T-helper 1 cell (primary cell): ENCODE measurements at regions not wholly inside any gene's neighbourhood (a gene's known extent, or its start where the extent isn't known, plus 50 kb on each side); places are given as distances from the start of the nearest gene placed in this dataset.
A peak's percentile ranks its signal among the peaks of the same experiment; 100 is the strongest.

Experiments
- DNase-seq, 5 donors: peaks; one replicate each; pipeline ENCODE4 v3.0.0-alpha.2; 2012 to 2020

GRCh38 chr10:111837086-111837485 lies 346.5 kb downstream of the GPAM start:
- DNase-seq: no peak

- no peak for DNase-seq
Observed at GRCh38 chr10:111837985-111838384, 345.6 kb downstream of the GPAM start.

DNA sequence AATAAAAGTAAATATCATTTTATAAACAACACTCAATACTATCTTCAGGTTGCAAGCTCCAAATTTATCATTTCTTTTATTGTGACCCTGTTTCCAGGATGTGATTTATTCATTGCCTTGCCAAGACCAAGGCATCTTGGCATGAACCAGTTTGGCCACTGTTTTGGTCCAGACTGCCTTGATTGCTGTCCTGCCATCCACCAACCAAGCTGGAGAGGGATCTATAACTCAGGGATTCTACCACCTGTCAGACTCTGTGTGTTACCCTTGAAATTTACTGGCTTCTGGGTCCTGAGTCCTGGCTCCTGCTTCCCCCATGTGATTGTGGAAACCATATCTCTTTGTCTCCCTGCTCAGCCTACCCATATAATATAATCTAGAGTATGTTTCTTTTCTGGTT lies 343.0 kb downstream of the GPAM start:
- DNase-seq: no peak

GRCh38 chr10:111852801-111853200 lies 330.8 kb downstream of the GPAM start:
- DNase-seq: no peak

GRCh38 chr10:111856631-111857030 lies 326.9 kb downstream of the GPAM start:
- DNase-seq: no peak

DNA sequence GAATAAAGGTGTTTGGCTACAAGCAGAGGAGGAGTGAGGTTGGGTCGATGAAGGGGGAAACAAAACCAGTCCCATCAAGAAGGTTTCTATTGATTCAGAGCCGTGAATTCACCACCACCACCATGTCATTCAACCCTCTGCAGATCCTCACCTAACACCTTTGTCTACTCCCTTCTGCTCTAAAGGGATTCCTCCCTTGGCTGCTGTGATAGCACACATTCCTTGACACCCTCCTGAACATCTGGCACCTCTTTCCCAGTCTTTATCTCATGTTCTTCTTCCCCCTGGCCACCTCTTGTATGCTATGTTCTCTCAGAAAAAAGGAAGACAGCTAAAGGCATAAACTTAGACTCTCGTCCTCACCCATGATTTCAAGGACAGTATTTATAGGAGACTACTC lies 318.0 kb downstream of the GPAM start:
- DNase-seq: no peak

DNA sequence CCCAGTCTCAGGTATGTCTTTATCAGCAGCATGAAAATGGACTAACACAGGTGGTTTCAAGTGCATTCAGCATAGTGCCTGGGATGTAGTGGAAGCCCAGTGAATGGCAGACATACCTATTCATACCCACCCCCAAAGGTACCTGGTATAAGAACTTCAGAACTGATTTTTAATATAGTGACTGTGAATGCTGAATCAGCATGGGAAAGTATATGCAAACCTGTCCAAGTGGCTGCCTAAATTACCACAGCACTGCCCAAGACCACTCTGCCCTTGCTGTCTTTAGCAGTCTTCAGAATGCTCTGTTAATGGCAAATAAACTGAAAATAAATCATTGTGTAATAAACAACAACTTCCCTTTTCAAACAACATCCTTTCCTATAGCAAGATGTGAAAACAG lies 312.1 kb downstream of the GPAM start:
- no peak for DNase-seq

DNA sequence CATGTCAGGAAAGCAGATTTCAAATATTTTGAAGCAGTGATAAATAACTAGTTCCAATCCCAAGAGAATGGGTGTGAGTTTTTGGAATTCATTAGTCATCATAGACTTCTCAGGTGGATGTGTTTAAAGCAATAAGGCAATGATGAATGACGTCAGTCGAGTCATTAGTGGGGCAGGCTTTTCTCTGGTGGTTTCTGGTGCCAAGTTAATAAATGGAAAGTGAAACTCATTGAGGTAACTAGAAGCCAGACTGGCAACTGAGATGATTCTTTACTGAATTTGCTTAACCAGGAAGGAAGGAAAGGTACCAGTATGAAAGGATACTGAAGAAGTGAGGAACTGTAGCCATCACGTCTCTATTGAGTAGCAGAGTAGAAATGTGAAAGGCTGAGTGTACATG lies 311.0 kb downstream of the GPAM start:
- peak in 1 of 5 donors; percentile 0 for DNase-seq

DNA sequence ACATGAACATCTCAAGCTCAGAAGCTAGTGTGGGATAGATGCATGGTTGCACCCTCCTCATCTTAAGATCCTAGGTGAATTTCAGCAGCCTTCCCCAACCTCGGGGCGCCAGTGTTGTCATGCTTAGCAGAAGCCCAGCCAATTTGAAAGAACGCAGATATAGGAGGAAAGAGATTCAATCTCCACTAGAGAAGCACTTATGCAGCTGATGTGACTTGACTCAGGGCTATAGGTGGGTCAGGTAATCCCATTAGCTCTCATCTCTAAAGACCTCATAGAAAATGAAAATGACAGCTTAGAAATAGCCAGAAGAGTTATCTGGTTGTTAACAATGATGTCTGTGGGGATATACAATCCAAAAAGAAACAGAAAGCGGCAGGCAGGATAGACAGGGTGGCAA lies 310.5 kb downstream of the GPAM start:
- no peak for DNase-seq

DNA sequence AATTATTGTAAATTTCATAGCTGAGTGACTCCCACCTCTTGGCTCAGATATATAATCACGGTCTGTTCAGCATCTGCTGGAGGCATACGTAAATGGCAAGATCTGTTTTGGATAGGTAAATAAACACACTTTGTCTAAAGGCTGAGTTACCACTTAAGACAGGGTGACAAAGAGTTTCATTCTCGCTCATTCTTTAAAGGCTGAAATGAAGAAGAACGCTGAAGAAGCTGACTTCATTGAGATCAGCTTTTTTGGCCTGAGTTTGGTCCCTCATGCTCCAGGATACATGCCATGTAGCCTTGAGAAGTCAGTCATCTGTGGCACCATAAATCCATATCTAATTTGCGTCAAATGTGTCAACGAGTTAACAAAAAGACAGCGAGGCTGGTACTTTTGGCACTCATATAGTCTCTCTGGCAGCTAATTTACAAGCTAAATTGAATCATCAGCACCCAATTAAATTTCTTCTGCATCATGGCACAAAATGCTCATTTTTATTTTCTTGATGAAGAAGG lies 309.9 kb downstream of the GPAM start:
- no peak for DNase-seq

- no peak for DNase-seq
Observed at GRCh38 chr10:111874576-111874975, 309.0 kb downstream of the GPAM start.

DNA sequence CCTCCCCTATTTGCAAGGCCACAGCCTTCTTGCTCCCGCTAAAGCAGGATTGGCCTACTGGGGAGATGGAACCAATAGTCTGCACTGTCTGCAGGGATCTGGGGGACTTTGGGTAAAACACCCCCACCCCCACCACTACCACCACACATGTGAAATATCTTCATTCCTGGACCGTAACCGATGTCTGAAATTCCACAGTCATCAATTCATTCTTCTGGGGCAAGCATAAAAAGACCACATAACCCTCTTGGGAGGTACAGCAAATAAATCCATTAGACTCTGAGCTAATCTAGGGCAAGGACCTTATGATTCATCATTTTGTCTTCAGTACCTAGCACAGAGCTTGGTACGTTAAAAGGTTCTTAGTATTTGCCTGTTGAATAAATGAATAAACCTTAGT lies 307.8 kb downstream of the GPAM start:
- DNase-seq: no peak

- DNase-seq: no peak
Observed at GRCh38 chr10:111877258-111877657, 306.3 kb downstream of the GPAM start.

- no peak for DNase-seq
Observed at GRCh38 chr10:111879969-111880368, 303.6 kb downstream of the GPAM start.

- no peak for DNase-seq
Observed at GRCh38 chr10:111885046-111885445, 298.5 kb downstream of the GPAM start.

- no peak for DNase-seq
Observed at GRCh38 chr10:111885919-111886318, 297.6 kb downstream of the GPAM start.

DNA sequence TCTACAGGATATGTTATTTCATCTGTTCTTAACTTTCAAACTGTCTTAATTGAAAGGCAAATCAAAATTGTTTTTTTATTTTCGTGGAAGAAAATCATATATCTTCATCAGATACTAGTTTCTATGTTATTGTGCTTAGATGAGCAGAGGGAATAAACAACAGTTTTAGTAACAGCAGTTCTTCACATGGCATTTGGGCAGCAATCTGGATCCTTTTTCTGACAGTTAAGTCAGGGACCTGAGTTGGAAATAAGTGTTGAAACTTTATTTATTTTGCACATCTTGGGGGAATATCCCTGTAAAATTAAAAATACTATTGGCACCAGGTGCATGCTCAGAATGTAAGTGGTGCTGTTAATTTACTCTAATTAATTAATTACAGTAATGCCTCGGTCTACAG lies 296.3 kb downstream of the GPAM start:
- DNase-seq: no peak

DNA sequence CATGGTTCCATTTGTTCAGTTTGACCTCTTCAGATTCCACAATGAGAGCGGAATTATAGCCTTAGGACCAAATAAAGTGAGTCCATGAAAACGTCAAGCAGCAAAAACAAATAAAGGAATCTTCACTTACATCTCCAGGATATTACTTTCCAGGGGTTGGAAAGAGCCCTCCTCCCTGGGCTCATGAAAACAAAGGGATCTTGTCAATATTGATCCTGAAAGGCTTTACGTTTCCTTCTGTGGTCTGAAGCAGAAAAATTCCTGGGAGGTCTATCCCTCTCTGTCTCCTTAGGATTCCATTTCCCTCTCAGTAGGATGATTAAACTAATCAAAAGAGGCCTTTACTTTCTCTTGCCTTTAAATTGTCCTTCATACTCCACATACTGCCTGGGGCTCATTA lies 293.5 kb downstream of the GPAM start:
- no peak for DNase-seq

DNA sequence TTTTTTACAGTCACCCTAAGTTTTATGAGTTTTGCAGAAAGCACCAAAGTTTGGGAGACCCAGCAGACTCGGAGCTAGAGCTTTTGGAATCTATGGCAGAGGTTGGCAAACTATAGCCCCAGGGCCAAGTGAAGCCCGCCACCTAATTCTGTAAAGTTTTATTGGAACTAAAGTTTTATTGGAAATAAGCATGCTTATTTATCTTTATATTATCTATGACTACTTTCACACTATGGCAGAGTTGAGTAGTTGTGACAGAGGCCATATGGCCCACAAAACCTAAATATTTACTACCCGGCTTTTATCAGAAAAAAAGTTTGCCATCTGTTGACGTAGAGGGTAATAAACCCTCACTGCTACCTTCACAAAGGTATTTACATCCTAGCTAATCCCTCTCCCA lies 267.6 kb downstream of the GPAM start:
- DNase-seq: no peak

DNA sequence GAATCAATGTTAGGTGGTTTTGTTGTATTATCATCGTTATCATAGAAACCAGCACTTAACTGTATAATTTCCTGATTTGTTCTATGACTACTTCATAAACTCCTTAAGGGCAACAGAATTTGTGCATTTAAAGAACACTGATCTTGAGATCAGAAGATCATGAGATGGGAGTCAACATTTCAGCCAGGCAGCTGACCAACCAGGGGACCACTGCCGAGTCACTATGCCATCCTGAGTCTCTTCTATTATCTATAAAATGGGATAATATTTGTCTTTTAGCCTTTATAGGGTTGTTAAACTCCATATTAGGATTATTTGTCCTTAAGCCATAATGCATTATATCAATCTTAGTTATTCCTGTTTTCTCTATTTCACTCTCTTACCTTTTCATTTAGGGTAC lies 261.7 kb downstream of the GPAM start:
- DNase-seq: no peak

DNA sequence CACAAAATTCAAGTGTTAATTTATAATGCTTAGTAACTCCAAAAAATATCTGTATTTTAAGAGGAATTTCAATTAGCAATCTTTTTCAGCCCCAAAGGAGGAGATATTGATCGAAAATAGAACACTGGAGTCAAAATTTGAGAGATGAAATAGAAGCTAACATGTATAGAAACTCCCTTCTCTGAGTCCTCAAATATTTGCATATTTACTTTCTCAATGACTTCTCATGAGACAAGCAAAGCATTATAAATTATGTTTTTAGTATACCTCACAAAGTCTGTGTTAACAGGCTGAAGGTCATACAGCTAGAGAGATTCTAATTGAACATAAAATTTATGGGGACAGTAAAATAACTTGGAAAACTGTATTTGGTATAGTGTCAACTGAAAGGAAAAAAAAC lies 260.5 kb downstream of the GPAM start:
- DNase-seq: no peak

DNA sequence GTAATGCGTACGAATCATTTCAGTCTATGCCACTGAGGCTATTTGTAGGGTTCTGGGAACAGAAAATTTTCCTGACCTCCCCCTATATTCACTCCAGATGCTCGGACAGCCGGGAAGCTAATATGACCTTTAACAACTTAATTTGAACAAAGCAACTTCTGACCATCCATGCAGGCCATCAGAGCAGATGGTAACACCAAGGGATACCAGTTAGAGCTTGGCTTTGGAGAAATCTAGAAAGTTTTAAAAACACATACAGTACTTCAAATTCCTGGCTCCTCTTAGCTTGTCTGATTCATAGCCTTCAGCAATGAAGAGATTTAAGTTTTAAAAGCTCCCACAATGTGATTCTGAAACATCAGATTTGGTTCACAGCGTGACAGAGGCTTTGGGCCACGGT lies 257.3 kb downstream of the GPAM start:
- no peak for DNase-seq

DNA sequence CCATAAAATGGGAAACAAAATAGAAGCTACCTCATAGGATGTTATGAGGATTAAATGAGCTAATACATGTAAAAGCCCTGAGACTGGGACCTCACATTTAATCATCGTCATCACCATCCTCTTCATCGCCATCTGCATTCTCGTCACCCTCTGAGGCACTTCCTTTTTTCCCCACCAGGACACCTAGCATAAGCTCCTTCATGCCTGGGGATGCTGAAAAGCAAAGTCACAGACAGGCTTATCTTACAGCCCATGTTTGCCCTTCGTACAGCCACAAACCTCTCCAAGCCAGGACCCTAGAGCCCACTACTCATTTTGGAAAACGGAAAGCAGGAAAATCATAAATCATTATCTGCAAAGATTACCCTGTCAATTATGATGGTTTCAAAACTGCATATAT lies 249.6 kb downstream of the GPAM start:
- DNase-seq: no peak

GRCh38 chr10:111934931-111935330 lies 248.6 kb downstream of the GPAM start:
- no peak for DNase-seq

DNA sequence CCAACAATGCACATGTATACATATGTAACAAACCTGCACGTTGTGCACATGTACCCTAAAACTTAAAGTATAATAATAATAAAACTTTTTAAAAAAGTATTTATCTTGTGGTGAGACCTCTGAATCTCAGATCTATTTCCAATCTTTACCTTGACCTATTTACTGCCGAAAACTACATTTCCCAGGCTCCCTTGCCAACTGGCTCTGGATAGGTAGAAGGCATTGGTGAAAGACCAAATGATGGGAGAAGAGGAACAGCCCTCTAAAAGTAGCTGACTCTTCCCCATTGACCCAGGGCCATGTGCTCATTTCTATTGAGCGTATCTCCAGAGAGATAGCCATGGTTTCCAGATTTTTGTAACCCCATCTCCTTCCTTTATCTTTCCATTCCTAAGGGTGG lies 247.4 kb downstream of the GPAM start:
- DNase-seq: no peak

GRCh38 chr10:111944331-111944730 lies 239.2 kb downstream of the GPAM start:
- no peak for DNase-seq
